Transverse colon (tissue), 4 donors: ENCODE measurements at regions not wholly inside any gene's neighbourhood (a gene's known extent, or its start where the extent isn't known, plus 50 kb on each side); places are given as distances from the start of the nearest gene placed in this dataset.

Experiments
- DNase-seq: peaks from one replicate; pipeline ENCODE4 v3.0.0-alpha.2; 2019
- H3K27ac ChIP-seq, 4 donors: fragments of 200-600 bp; sonication (generic); 2 replicates each; pipeline ENCODE4 v1.5.1; 2016 to 2018; ENCODE audit warnings: inconsistent platforms in 4 of 4
- H3K27me3 ChIP-seq: fragments of 200-600 bp; sonication (generic); 2 replicates; pipeline ENCODE4 v1.5.1; 2017; ENCODE audit warnings: inconsistent platforms
- H3K36me3 ChIP-seq, 4 donors: fragments of 200-600 bp; sonication (generic); 2 replicates each; pipeline ENCODE4 v1.5.1; 2017 to 2019; ENCODE audit warnings: inconsistent platforms in 4 of 4
- H3K4me1 ChIP-seq, 4 donors: fragments of 200-600 bp; sonication (generic); 2 replicates each; pipeline ENCODE4 v1.5.1; 2017 to 2020; ENCODE audit warnings: inconsistent platforms in 4 of 4
- H3K4me3 ChIP-seq, 4 donors: fragments of 200-600 bp; sonication (generic); 1 replicate in 1 of 4; 2 replicates in 3 of 4; pipeline versions ENCODE4 v1.5.1 to v1.6.1; 2017 to 2019; ENCODE audit warnings: inconsistent platforms in 4 of 4
- H3K9me3 ChIP-seq, 2 donors: fragments of 200-600 bp; sonication (generic); 2 replicates each; pipeline ENCODE4 v1.5.1; 2017 to 2019; ENCODE audit warnings: inconsistent platforms in 2 of 2
- CTCF ChIP-seq, 5 experiments: fragments of 200-600 bp in 3 of 5; fragments of 450-650 bp in 2 of 5; sonication (generic) in 3 of 5; IDR thresholded peaks; 1 replicate in 2 of 5; 2 replicates in 3 of 5; pipeline ENCODE4 v1.5.1; 2016 to 2017; ENCODE audit warnings: antibody characterized with exemption in 5 of 5, inconsistent platforms in 3 of 5, mild to moderate bottlenecking in 2 of 5, moderate library complexity in 1 of 5
- EP300 ChIP-seq: sonication (generic); formaldehyde crosslinking; IDR thresholded peaks from one replicate; pipeline ENCODE4 v1.6.1; 2017; ENCODE audit warnings: antibody characterized with exemption, low read depth
- POLR2A ChIP-seq: fragments of 450-650 bp; IDR thresholded peaks from one replicate; pipeline ENCODE4 v1.6.1; 2016; ENCODE audit warnings: antibody characterized with exemption, mild to moderate bottlenecking, moderate library complexity
- POLR2AphosphoS5 ChIP-seq, 3 donors: sonication (generic); formaldehyde crosslinking; IDR thresholded peaks; one replicate each; pipeline ENCODE4 v1.6.1; 2016; ENCODE audit warnings: antibody characterized with exemption in 3 of 3
- WGBS, 2 donors: methylation state at CpG; one replicate each; pipeline ENCODE4 v1.1.5; 2018; ENCODE audit warnings: low coverage in 1 of 2; 5-methylcytosine and 5-hydroxymethylcytosine counted together
- in situ Hi-C, 4 donors: fragments of 200-750 bp; cut with MboI; loops; one replicate each; pipeline versions ENCODE4 v1.15.0 to v1.15.1; 2017; ENCODE audit warnings: low sequenced_read_pairs in 3 of 4, low pct_ligation_motif_present in 1 of 4, low pct_unique_long_range_greater_than_20kb in 1 of 4
- intact Hi-C: fragments of 100-400 bp; cut with DNase I; formaldehyde crosslinking; loops from one replicate; pipeline ENCODE4 v1.15.1; 2023; ENCODE audit warnings: low total_unique reads

- in situ Hi-C loops (no loop called here), intact Hi-C loops (no loop called here)
- H3K27ac ChIP-seq = no peak overlapping the region
- DNase-seq = no peak
- H3K27me3 ChIP-seq = no peaks in the 10 kb centered on the region
- H3K36me3 ChIP-seq = no peaks in the 10 kb centered on the region
- no peak for TF ChIP-seq POLR2A
- TF ChIP-seq POLR2AphosphoS5 (IDR thresholded peaks at IDR 0.05) = no peak
- no peak for TF ChIP-seq EP300
- no peak for TF ChIP-seq CTCF (IDR thresholded peaks at IDR 0.05)
- H3K4me3 ChIP-seq = no peak overlapping the region
- H3K4me1 ChIP-seq = no peaks in the 10 kb centered on the region
- peaks cover 0 to 8% of the 10 kb centered on the region in 2 donors for H3K9me3 ChIP-seq
These were observed 60.4 kb upstream of the LYPLAL1 start for GRCh38 chr1:219113261-219113660.

- no peaks in the 10 kb centered on the region for H3K36me3 ChIP-seq
- no peak for DNase-seq
- WGBS, 2 donors = 75 to 86% methylated on average over 1 of the region's 1 CpG
- no peaks in the 10 kb centered on the region for H3K27me3 ChIP-seq
- in situ Hi-C loops = no loop called here
- TF ChIP-seq EP300 = no peak
- no peak for TF ChIP-seq CTCF (IDR thresholded peaks at IDR 0.05)
- no peak for TF ChIP-seq POLR2AphosphoS5 (IDR thresholded peaks at IDR 0.05)
- no peak for TF ChIP-seq POLR2A
- no peaks in the 10 kb centered on the region for H3K4me1 ChIP-seq
- peaks cover 0 to 8% of the 10 kb centered on the region in 2 donors for H3K9me3 ChIP-seq
- intact Hi-C loops = no loop called here
- H3K4me3 ChIP-seq = no peak overlapping the region
- no peak overlapping the region for H3K27ac ChIP-seq
These were observed 59.7 kb upstream of the LYPLAL1 start for GRCh38 chr1:219114014-219114413.

- intact Hi-C loops = no loop called here
- H3K9me3 ChIP-seq = no peaks in the 10 kb centered on the region
These were observed 53.8 kb upstream of the LYPLAL1 start for GRCh38 chr1:219119839-219120238.

GRCh38 chr1:219120624-219121544 lies 52.8 kb upstream of the LYPLAL1 start:
- no peak for TF ChIP-seq CTCF (IDR thresholded peaks at IDR 0.05)
- peak in 2 of 3 donors; percentile 15 to 19 for TF ChIP-seq POLR2AphosphoS5 (IDR thresholded peaks at IDR 0.05)
- DNase-seq = no peak
- Histone ChIP-seq H3K4me1 (no peaks in the 10 kb centered on the region), H3K4me3 (no peak overlapping the region), H3K9me3 (no peaks in the 10 kb centered on the region), H3K27me3 (no peaks in the 10 kb centered on the region), H3K36me3 (no peaks in the 10 kb centered on the region), H3K27ac (no peak overlapping the region)
- WGBS, 2 donors = 70% methylated on average over 6 of the region's 6 CpGs
- in situ Hi-C loops = no loop called here
- intact Hi-C loops = no loop called here

More at GRCh38 chr1:219119839-219120238, 53.8 kb upstream of the LYPLAL1 start:
- no peak overlapping the region for H3K4me3 ChIP-seq
- H3K4me1 ChIP-seq = no peaks in the 10 kb centered on the region
- TF ChIP-seq POLR2A (no peak), CTCF (IDR thresholded peaks at IDR 0.05) (no peak), EP300 (no peak), POLR2AphosphoS5 (IDR thresholded peaks at IDR 0.05) (no peak)
- no peak overlapping the region for H3K27ac ChIP-seq
- H3K36me3 ChIP-seq = no peaks in the 10 kb centered on the region
- no peaks in the 10 kb centered on the region for H3K27me3 ChIP-seq
- in situ Hi-C loops = no loop called here
- no peak for DNase-seq
